A673 (cell line): ENCODE measurements at regions not wholly inside any gene's neighbourhood (a gene's known extent, or its start where the extent isn't known, plus 50 kb on each side); places are given as distances from the start of the nearest gene placed in this dataset.
"Not testable (repeated sequence)": the region's sequence is repeated elsewhere in the genome, so short reads cannot be mapped to it uniquely, and the experiment has no call there.

Source experiments
- BruUV-seq: library from RNA; stranded (reverse); fragments of 400-500 nt; replicated peaks from 2 replicates; lab custom pipeline; 2021; lab: Mats Ljungman, UMichigan
- CTCF ChIA-PET: fragments of 300-600 bp; sonication (Branson Sonifier 250); formaldehyde crosslinking; loops from one replicate; lab custom pipeline; 2022; ENCODE audit warnings: antibody characterized with exemption; lab: Charles Lee
- POLR2A ChIA-PET: fragments of 300-600 bp; sonication (Branson Sonifier 250); formaldehyde crosslinking; loops from one replicate; lab custom pipeline; 2022; ENCODE audit warnings: antibody characterized with exemption; ENCODE audit not compliant: low non-redundant PET; lab: Charles Lee
- DNase-seq: peaks from one replicate; pipeline ENCODE4 v3.0.0-alpha.2; 2015; ENCODE audit warnings: low spot score
- H3K27ac ChIP-seq: fragments of 200-600 bp; sonication (generic); 2 replicates; pipeline ENCODE4 v1.5.1; 2016; ENCODE audit warnings: mixed run types, low read depth, mild to moderate bottlenecking, mixed read lengths, antibody characterized with exemption, low read length; ENCODE audit not compliant: poor library complexity, severe bottlenecking
- H3K27me3 ChIP-seq: fragments of 200-600 bp; sonication (generic); replicated peaks from 2 replicates; pipeline ENCODE4 v1.6.1; 2017; ENCODE audit warnings: mixed run types, low read depth, mild to moderate bottlenecking, mixed read lengths, antibody characterized with exemption, low read length; ENCODE audit not compliant: insufficient read depth, poor library complexity
- H3K36me3 ChIP-seq: fragments of 200-600 bp; sonication (generic); 2 replicates; pipeline ENCODE4 v1.6.1; 2016; ENCODE audit warnings: mixed run types, mild to moderate bottlenecking, mixed read lengths, antibody characterized with exemption, low read length; ENCODE audit not compliant: insufficient read depth, poor library complexity, severe bottlenecking
- H3K4me1 ChIP-seq: fragments of 200-600 bp; sonication (generic); 2 replicates; pipeline ENCODE4 v1.6.1; 2017; ENCODE audit warnings: mixed run types, mild to moderate bottlenecking, mixed read lengths, antibody characterized with exemption, low read length; ENCODE audit not compliant: insufficient read depth, poor library complexity, severe bottlenecking
- H3K4me3 ChIP-seq: fragments of 200-600 bp; sonication (generic); 2 replicates; pipeline ENCODE4 v1.5.1; 2016; ENCODE audit warnings: low read depth, mixed run types, mild to moderate bottlenecking, mixed read lengths, low read length; ENCODE audit not compliant: poor library complexity, severe bottlenecking
- H3K9me3 ChIP-seq: fragments of 200-600 bp; sonication (generic); 2 replicates; pipeline ENCODE4 v1.6.1; 2016; ENCODE audit warnings: mixed run types, low read depth, mild to moderate bottlenecking, mixed read lengths, antibody characterized with exemption, low read length; ENCODE audit not compliant: poor library complexity, severe bottlenecking
- CTCF ChIP-seq: fragments of 300-800, 200-600 bp; sonication (generic); conservative IDR thresholded peaks from 2 replicates; pipeline ENCODE4 v1.5.1; 2017; ENCODE audit warnings: low read depth, mild to moderate bottlenecking, antibody characterized with exemption, low read length, moderate library complexity, mixed read lengths
- EZH2 ChIP-seq: fragments of 200-600 bp; sonication (generic); IDR thresholded peaks from 2 replicates; pipeline ENCODE4 v1.6.1; 2017; ENCODE audit warnings: borderline replicate concordance, low read depth, mild to moderate bottlenecking, mixed read lengths, antibody characterized with exemption, low read length; ENCODE audit not compliant: poor library complexity, severe bottlenecking
- intact Hi-C: fragments of 100-400 bp; cut with micrococcal nuclease; formaldehyde crosslinking; loops from one replicate; pipeline ENCODE4 v1.10.0; 2022; ENCODE audit not compliant: unreplicated experiment

- no peak overlapping the region for H3K4me3 ChIP-seq
- TF ChIP-seq EZH2: no peak
- TF ChIP-seq CTCF: no peak
- H3K27ac ChIP-seq: no peak overlapping the region
- ChIA-PET POLR2A (interaction anchor here (0.7 kb wide), 1 partner anchor 934 kb away, joined by 3 read pairs; no protein-coding TSS in a partner anchor), CTCF (no interaction called here)
- H3K4me1 ChIP-seq: no peaks in the 10 kb centered on the region
- DNase-seq: no peak
- intact Hi-C loops: no loop called here
- no peaks in the 10 kb centered on the region for H3K9me3 ChIP-seq
- no peaks in the 10 kb centered on the region for H3K27me3 ChIP-seq
- BruUV-seq: no TSS peak
- no peaks in the 10 kb centered on the region for H3K36me3 ChIP-seq
Observed at GRCh38 chr15:77897896-77898406, 179.6 kb downstream of the TBC1D2B start.

- H3K4me3 ChIP-seq, intact Hi-C loops, H3K27me3 ChIP-seq, BruUV-seq, DNase-seq, H3K36me3 ChIP-seq, POLR2A ChIA-PET, H3K9me3 ChIP-seq, H3K27ac ChIP-seq, CTCF ChIA-PET, H3K4me1 ChIP-seq: not testable (repeated sequence)
Observed at GRCh38 chr15:77897113-77897895, 180.2 kb downstream of the TBC1D2B start.

GRCh38 chr15:77896147-77897112, 181.1 kb downstream of the TBC1D2B start:
- H3K27me3 ChIP-seq, H3K27ac ChIP-seq, CTCF ChIA-PET, intact Hi-C loops, H3K4me3 ChIP-seq, H3K36me3 ChIP-seq, POLR2A ChIA-PET, H3K4me1 ChIP-seq, BruUV-seq, DNase-seq, H3K9me3 ChIP-seq: not testable (repeated sequence)

- H3K27ac ChIP-seq: no peak overlapping the region
- BruUV-seq: no TSS peak
- H3K4me3 ChIP-seq: no peak overlapping the region
- intact Hi-C loops: no loop called here
- H3K27me3 ChIP-seq: no peaks in the 10 kb centered on the region
- no peaks in the 10 kb centered on the region for H3K9me3 ChIP-seq
- ChIA-PET CTCF (no interaction called here), POLR2A (no interaction called here)
- no peaks in the 10 kb centered on the region for H3K4me1 ChIP-seq
- no peak for DNase-seq
- TF ChIP-seq CTCF (no peak), EZH2 (no peak)
- H3K36me3 ChIP-seq: no peaks in the 10 kb centered on the region
Observed at GRCh38 chr15:77895742-77896141, 181.8 kb downstream of the TBC1D2B start.

- POLR2A ChIA-PET, H3K27ac ChIP-seq, CTCF ChIA-PET, DNase-seq, H3K4me1 ChIP-seq, intact Hi-C loops, BruUV-seq, H3K36me3 ChIP-seq, H3K9me3 ChIP-seq, H3K4me3 ChIP-seq, H3K27me3 ChIP-seq: not testable (repeated sequence)
Observed at GRCh38 chr15:77895145-77895544, 182.4 kb downstream of the TBC1D2B start.
